HG02759 (cell line): ENCODE measurements at regions not wholly inside any gene's neighbourhood (a gene's known extent, or its start where the extent isn't known, plus 50 kb on each side); places are given as distances from the start of the nearest gene placed in this dataset.

Experiments used
- ATAC-seq: cut with Tn5 transposase; IDR thresholded peaks from one replicate; pipeline ENCODE4 v1.9.1; 2021; ENCODE audit warnings: mild to moderate bottlenecking, moderate library complexity; ENCODE audit not compliant: unreplicated experiment

GRCh38 chr2:152815634-152816257, 97.3 kb downstream of the ARL6IP6 start:
- no peak for ATAC-seq

DNA sequence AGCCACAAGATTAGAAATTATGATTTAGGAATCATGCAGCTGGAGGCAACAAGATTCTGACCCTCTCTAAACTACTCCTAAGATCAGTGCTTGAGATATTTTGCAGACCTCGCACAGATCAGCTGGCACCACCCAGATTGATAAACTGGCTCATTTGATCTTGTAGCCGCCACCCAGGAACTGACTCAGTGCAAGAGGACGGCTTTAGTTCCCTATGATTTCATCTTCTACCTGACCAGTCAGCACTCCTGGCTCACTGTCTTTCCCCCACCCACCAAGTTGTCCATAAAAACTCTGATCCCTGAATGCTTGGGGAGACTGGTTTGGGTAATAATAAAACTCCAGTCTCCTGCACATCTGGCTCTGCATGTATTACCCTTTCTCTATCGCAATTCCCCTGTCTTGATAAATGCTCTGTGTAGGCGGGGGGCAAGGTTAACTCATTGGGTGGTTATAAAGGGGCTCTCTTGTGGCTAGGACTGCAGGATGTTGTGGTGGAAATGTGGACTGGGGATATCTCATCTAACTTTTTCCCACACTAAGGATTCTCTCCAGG, 96.1 kb downstream of the ARL6IP6 start:
- no peak for ATAC-seq

- ATAC-seq: no peak
Measured at GRCh38 chr2:152813351-152813750, 94.9 kb downstream of the ARL6IP6 start.
